Pancreas (tissue), 10 donors: ENCODE measurements at regions not wholly inside any gene's neighbourhood (a gene's known extent, or its start where the extent isn't known, plus 50 kb on each side); places are given as distances from the start of the nearest gene placed in this dataset.

Source experiments
- ATAC-seq, 4 donors: fragments of 200-7000 bp; cut with Tn5 transposase; one replicate each; pipeline versions ENCODE4 v1.8.0 to v1.9.1; 2020; ENCODE audit warnings: mild to moderate bottlenecking in 4 of 4, moderate library complexity in 4 of 4
- DNase-seq, 6 donors: peaks; one replicate each; pipeline ENCODE4 v3.0.0-alpha.2; 2020
- FAIRE-seq: peaks from 2 replicates; lab custom pipeline; 2012; peaks lifted over from hg19 to GRCh38; lab: Jason Lieb, UNC
- H3K27ac ChIP-seq, 4 donors: fragments of 200-600 bp; sonication (generic); 1 replicate in 3 of 4; 2 replicates in 1 of 4; pipeline versions ENCODE4 v1.5.0 to v1.8.0; 2020
- H3K27me3 ChIP-seq, 4 donors: fragments of 200-600 bp; one replicate each; pipeline ENCODE4 v1.8.0; 2021
- H3K36me3 ChIP-seq, 3 donors: fragments of 200-600 bp; sonication (generic) in 1 of 3; one replicate each; pipeline versions ENCODE4 v1.5.0 to v1.8.0; 2020 to 2021
- H3K4me1 ChIP-seq, 3 donors: fragments of 200-600 bp; one replicate each; pipeline ENCODE4 v1.8.0; 2021
- H3K4me3 ChIP-seq, 4 donors: fragments of 200-600 bp; sonication (generic) in 2 of 4; one replicate each; pipeline versions ENCODE4 v1.5.0 to v1.8.0; 2020 to 2021
- H3K9me3 ChIP-seq, 4 donors: fragments of 200-600 bp; one replicate each; pipeline ENCODE4 v1.8.0; 2021
- WGBS, 2 donors: extraction: QIAGEN DNeasy Blood & Tissue Kit; methylation state at CpG; one replicate each; pipeline ENCODE4 v1.1.7; 2013; 5-methylcytosine and 5-hydroxymethylcytosine counted together
- intact Hi-C, 3 donors: fragments of 100-400 bp; cut with DNase I; formaldehyde crosslinking; loops; one replicate each; pipeline versions ENCODE4 v1.11.1 to v1.14.2; 2022
- TF ChIP-seq, protein P1 (sequence below), 4 donors: fragments of 200-600 bp; sonication (generic) in 3 of 4; IDR thresholded peaks; one replicate each; pipeline versions ENCODE4 v1.5.0 to v1.8.0; 2021; ENCODE audit warnings: antibody characterized with exemption in 4 of 4
- donor health status: healthy with polysubstance abuse.
- donor health status: DM: no; HTN: no; CAD: no; lungs with moderate emphysema.
- donor health status: DM: no; HTN: no; CAD: no.
- donor health status: control.
- donor health status: control.
- donor health status: Bipolar disorder and iron deficiency.
- donor health status: DM: yes; HTN: yes; CAD: no.
- donor health status: DM: no; HTN: no; CAD: no.
- donor health status: DM: no; HTN: no; CAD: no.
- donor health status: DM: yes; HTN: yes; CAD: no.

DNA sequence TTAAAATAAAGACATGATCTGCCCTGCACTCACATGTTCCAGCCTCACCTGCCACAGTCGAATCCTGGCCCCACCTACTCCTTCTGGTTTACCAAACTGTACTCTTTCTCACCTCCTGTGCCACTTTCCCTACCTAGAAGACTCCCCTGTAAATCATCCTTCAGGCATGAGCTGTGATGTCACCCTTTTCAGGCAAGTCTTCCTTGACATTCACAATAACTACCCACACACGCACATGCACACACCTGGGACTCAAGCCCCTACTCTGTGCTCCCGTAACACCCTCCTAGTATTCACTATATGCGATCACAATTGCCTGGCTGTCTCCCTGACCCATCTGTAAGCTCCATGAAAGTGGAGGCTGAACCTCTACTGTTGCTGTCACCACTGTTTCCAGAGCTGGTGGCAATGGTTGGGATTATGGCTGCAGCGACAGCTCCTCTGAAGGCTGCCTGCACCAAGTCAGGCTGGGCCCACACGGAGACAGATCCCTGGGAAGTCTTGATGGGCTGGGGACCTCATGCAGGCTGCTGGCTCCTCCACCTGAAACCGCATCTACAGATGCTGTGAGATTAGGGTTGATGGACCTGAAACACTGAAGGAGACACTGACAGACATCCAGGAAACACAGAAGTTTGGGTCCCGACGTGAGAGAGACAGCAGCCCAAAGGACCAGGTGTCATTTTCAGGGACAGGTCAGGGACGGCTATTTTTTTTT lies 611.1 kb downstream of the UQCRFS1 start:
- FAIRE-seq (no peak), ATAC-seq (no peak), DNase-seq (no peak)
- Histone ChIP-seq H3K27me3 (no peaks in the 10 kb centered on the region), H3K4me3 (no peak overlapping the region), H3K27ac (no peak overlapping the region), H3K4me1 (no peaks in the 10 kb centered on the region), H3K9me3 (no peaks in the 10 kb centered on the region), H3K36me3 (no peaks in the 10 kb centered on the region)
- WGBS, 2 donors, result 63 to 73% methylated on average over 10 of the region's 10 CpGs
- TF ChIP-seq, protein P1, sequence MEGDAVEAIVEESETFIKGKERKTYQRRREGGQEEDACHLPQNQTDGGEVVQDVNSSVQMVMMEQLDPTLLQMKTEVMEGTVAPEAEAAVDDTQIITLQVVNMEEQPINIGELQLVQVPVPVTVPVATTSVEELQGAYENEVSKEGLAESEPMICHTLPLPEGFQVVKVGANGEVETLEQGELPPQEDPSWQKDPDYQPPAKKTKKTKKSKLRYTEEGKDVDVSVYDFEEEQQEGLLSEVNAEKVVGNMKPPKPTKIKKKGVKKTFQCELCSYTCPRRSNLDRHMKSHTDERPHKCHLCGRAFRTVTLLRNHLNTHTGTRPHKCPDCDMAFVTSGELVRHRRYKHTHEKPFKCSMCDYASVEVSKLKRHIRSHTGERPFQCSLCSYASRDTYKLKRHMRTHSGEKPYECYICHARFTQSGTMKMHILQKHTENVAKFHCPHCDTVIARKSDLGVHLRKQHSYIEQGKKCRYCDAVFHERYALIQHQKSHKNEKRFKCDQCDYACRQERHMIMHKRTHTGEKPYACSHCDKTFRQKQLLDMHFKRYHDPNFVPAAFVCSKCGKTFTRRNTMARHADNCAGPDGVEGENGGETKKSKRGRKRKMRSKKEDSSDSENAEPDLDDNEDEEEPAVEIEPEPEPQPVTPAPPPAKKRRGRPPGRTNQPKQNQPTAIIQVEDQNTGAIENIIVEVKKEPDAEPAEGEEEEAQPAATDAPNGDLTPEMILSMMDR (IDR thresholded peaks at IDR 0.05), result no peak
- intact Hi-C loops, result no loop called here

DNA sequence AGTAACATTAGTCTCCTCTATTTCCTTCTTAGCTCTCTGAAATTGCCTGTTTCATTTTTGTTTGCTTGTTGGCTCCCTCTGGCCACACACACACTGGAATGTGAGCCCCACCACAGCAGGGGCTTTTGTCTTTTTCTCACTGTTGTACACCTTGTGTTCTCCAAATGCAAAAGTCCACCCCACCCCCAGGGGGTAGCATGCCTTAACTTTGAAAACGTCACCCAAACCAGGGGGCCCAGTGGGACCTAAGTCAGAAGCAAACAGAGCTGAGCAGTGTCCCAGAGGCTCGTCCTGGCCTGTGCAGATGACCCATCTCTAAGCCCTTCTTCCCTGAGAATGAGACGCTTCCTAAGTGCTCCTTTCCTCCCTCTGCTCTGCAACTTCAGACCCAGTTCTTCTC lies 614.1 kb downstream of the UQCRFS1 start:
- no peaks in the 10 kb centered on the region for H3K4me1 ChIP-seq
- intact Hi-C loops, result no loop called here
- DNase-seq (no peak), ATAC-seq (no peak), FAIRE-seq (no peak)
- H3K27ac ChIP-seq, result no peak overlapping the region
- TF ChIP-seq, protein P1 (IDR thresholded peaks at IDR 0.05), result no peak
- H3K9me3 ChIP-seq, result no peaks in the 10 kb centered on the region
- 35 to 60% methylated on average over 3 of the region's 3 CpGs for WGBS, 2 donors
- H3K36me3 ChIP-seq, result no peaks in the 10 kb centered on the region
- no peak overlapping the region for H3K4me3 ChIP-seq
- H3K27me3 ChIP-seq, result no peaks in the 10 kb centered on the region

DNA sequence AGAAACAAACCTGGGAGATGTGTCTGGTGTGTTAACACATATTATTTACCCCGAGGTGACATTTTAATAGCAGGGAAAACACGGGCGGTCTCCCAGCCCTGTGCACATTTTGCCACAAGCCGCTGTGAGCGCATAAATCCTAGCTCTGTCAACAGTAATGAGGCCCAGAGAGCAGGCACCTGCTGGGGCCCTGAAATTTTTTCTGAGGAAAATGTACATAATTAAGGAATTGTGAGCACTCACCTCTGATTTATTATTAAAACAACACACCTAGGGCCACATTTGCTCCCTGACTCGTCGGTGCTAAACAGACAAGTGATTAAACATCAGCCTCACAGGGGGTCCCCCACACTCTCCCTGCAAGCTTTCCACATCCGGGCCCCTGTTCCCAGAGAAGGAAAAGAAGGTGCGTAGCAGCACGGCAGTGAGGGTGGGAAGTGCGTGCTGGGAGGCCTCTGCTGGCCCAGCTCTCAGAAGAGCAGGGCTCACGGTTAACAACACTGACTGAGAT lies 616.3 kb downstream of the UQCRFS1 start:
- H3K4me1 ChIP-seq, result no peaks in the 10 kb centered on the region
- 23 to 32% methylated on average over 12 of the region's 12 CpGs for WGBS, 2 donors
- intact Hi-C loops, result no loop called here
- H3K4me3 ChIP-seq, result no peak overlapping the region
- peak in 3 of 6 donors; percentile 37 to 62 (median 45) for DNase-seq
- H3K9me3 ChIP-seq, result no peaks in the 10 kb centered on the region
- H3K27me3 ChIP-seq, result no peaks in the 10 kb centered on the region
- ATAC-seq, result peak; percentile 86 to 94 (median 90)
- TF ChIP-seq, protein P1 (IDR thresholded peaks at IDR 0.05), result no peak
- peak overlapping the region; percentile 39 to 78 (median 64) for H3K27ac ChIP-seq
- FAIRE-seq, result no peak
- H3K36me3 ChIP-seq, result no peaks in the 10 kb centered on the region

DNA sequence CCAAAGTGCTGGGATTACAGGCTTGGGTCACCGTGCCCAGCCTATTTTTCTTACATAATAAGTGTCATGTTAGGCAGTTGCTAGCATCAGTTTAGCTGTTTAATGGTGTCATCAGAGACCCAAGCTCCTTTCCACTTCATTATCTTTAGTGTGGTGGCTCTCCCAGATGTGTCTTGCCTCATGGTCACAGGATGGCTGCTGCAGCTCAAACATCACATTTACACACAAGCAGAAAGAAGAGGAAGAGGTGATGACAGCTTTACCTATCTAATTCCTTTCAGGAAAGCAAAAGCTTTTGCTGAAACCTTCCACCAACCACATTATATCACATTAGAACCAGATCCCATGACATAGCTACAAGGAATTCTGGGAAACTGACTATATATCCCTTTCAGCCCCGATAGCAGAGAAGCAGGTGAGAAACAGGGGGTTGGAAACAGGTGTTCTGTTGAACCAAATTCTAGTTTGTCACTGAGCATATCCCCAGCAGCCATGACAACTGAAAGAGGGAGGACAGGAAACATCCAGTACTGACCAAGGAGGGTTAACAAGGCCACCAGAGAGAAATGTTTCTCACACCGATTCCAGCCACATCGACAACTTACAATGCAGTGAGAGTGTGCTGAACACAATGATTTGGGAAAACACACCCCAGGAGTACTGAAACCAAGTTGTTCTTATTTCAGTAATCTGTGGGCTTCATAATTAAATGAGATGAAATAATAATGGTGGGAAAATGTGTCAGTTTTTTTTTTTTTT lies 617.0 kb downstream of the UQCRFS1 start:
- H3K9me3 ChIP-seq, result no peaks in the 10 kb centered on the region
- ATAC-seq (peak in 3 of 4 donors; percentile 7 to 42 (median 29)), FAIRE-seq (no peak), DNase-seq (no peak)
- H3K4me1 ChIP-seq, result no peaks in the 10 kb centered on the region
- peak overlapping the region in 3 of 4 donors; percentile 33 to 71 (median 58) for H3K27ac ChIP-seq
- H3K27me3 ChIP-seq, result no peaks in the 10 kb centered on the region
- intact Hi-C loops, result no loop called here
- WGBS, 2 donors, result 39 to 46% methylated on average over 4 of the region's 4 CpGs
- no peaks in the 10 kb centered on the region for H3K36me3 ChIP-seq
- no peak overlapping the region for H3K4me3 ChIP-seq
- TF ChIP-seq, protein P1 (IDR thresholded peaks at IDR 0.05), result no peak
